CD4-positive, alpha-beta T cell treated with Interleukin-10 for 1 hour (primary cell): ENCODE measurements at regions not wholly inside any gene's neighbourhood (a gene's known extent, or its start where the extent isn't known, plus 50 kb on each side); places are given as distances from the start of the nearest gene placed in this dataset.
"Not testable (repeated sequence)": the region's sequence is repeated elsewhere in the genome, so short reads cannot be mapped to it uniquely, and the experiment has no call there.

ENCODE experiments used
- DNase-seq: peaks from one replicate; pipeline ENCODE4 v3.0.0-alpha.2; 2020

GRCh38 chr14:55902241-55902640 lies 216.0 kb upstream of the PELI2 start:
- DNase-seq = no peak

GRCh38 chr14:55904086-55904485 lies 214.1 kb upstream of the PELI2 start:
- DNase-seq = no peak

GRCh38 chr14:55908106-55908505 lies 210.1 kb upstream of the PELI2 start:
- DNase-seq = no peak

- DNase-seq = no peak
Observed at GRCh38 chr14:55909879-55910278, 208.3 kb upstream of the PELI2 start.

- no peak for DNase-seq
Observed at GRCh38 chr14:55910601-55911243, 207.5 kb upstream of the PELI2 start.

- DNase-seq = no peak
Observed at GRCh38 chr14:55911776-55912175, 206.4 kb upstream of the PELI2 start.

- DNase-seq = no peak
Observed at GRCh38 chr14:55912344-55912743, 205.9 kb upstream of the PELI2 start.

GRCh38 chr14:55913324-55914025 lies 204.7 kb upstream of the PELI2 start:
- DNase-seq = no peak

- DNase-seq = no peak
Observed at GRCh38 chr14:55914771-55915170, 203.4 kb upstream of the PELI2 start.

GRCh38 chr14:55915456-55915855 lies 202.8 kb upstream of the PELI2 start:
- DNase-seq = no peak

GRCh38 chr14:55919800-55920199 lies 198.4 kb upstream of the PELI2 start:
- DNase-seq = not testable (repeated sequence)

GRCh38 chr14:55921511-55921910 lies 196.7 kb upstream of the PELI2 start:
- DNase-seq = no peak

GRCh38 chr14:55926007-55926406 lies 192.2 kb upstream of the PELI2 start:
- DNase-seq = no peak

GRCh38 chr14:55927028-55927427 lies 191.2 kb upstream of the PELI2 start:
- no peak for DNase-seq

GRCh38 chr14:55928276-55928675 lies 189.9 kb upstream of the PELI2 start:
- no peak for DNase-seq

GRCh38 chr14:55929136-55929535 lies 189.1 kb upstream of the PELI2 start:
- no peak for DNase-seq

GRCh38 chr14:55930016-55930784 lies 188.0 kb upstream of the PELI2 start:
- no peak for DNase-seq

- DNase-seq = no peak
Observed at GRCh38 chr14:55936691-55937090, 181.5 kb upstream of the PELI2 start.

GRCh38 chr14:55938249-55938791 lies 179.9 kb upstream of the PELI2 start:
- DNase-seq = no peak

GRCh38 chr14:55942076-55942654 lies 176.0 kb upstream of the PELI2 start:
- no peak for DNase-seq

- DNase-seq = no peak
Observed at GRCh38 chr14:55942826-55943225, 175.4 kb upstream of the PELI2 start.

GRCh38 chr14:55944757-55945156 lies 173.5 kb upstream of the PELI2 start:
- DNase-seq = no peak

GRCh38 chr14:55946231-55946630 lies 172.0 kb upstream of the PELI2 start:
- no peak for DNase-seq
